ENCODE measurements at regions not wholly inside any gene's neighbourhood (a gene's known extent, or its start where the extent isn't known, plus 50 kb on each side); places are given as distances from the start of the nearest gene placed in this dataset.

DNA sequence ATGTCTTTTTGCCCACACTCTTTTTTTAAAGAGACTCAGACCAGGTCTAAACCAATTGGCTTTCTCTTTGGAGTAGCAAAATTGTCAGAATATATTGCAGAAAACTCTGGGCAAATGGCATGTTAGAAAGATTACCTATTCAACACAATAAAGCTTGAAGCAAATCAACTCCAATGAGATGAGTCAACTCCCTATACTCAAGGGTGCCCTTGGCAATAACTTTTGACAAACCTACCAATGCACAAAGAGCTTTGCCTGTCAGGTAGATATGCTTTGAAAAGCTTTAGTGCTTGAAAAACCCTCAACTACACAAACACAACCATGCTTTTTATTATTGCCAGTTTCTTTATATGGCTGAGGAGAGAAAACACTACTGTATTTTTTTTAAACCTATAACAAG is 137.7 kb upstream of the GRM7 start:
- no peak for TF ChIP-seq EP300 (IDR thresholded peaks at IDR 0.05; ENCODE audit: low read length)
- Histone ChIP-seq H4K20me1 (replicated peaks; ENCODE audit: control insufficient read depth, insufficient read depth, low read length) (no peaks in the 10 kb centered on the region), H3K4me2 (ENCODE audit: insufficient read depth, low read length) (no peak overlapping the region), H3K27me3 (ENCODE audit: control insufficient read depth in 2 of 2, insufficient read depth in 2 of 2, low read length in 2 of 2) (no peaks in the 10 kb centered on the region), H3K79me2 (ENCODE audit: control insufficient read depth, insufficient read depth, low read length) (no peaks in the 10 kb centered on the region), H3K4me1 (replicated peaks in 1 of 2; ENCODE audit: control insufficient read depth in 2 of 2, insufficient read depth in 2 of 2, low read length in 2 of 2) (no peaks in the 10 kb centered on the region), H3K27ac (ENCODE audit: extremely low read depth, low read depth, low read length) (no peak overlapping the region), H3K36me3 (ENCODE audit: control insufficient read depth, insufficient read depth, low read length) (peaks cover 16% of the 10 kb centered on the region; the same call in 2 of the 3 replicates), H3K9me3 (replicated peaks; ENCODE audit: control insufficient read depth, insufficient read depth, low read depth, low read length) (no peaks in the 10 kb centered on the region), H3K9me1 (ENCODE audit: control insufficient read depth, insufficient read depth, low read length) (no peaks in the 10 kb centered on the region), H2AFZ (ENCODE audit: low read depth, low read length) (no peak overlapping the region), H3K9ac (ENCODE audit: insufficient read depth in 1 of 2, low read depth in 2 of 2, low read length in 2 of 2) (no peak overlapping the region), H3K4me3 (no peak overlapping the region)
- CTCF ChIA-PET (ENCODE audit: low intra/inter-chr PET ratio): no interaction called here
- intact Hi-C loops (cut with micrococcal nuclease): no loop called here
- DNase-seq (ENCODE audit: extremely low read depth in 1 of 4, low spot score in 3 of 4) (no peak), ATAC-seq (no peak), FAIRE-seq (no peak)
- in situ Hi-C loops (cut with MboI): no loop called here
- POLR2A ChIA-PET: interaction anchor here (0.7 kb wide), 1 partner anchor 165 kb away, joined by 3 read pairs; no protein-coding TSS in a partner anchor
- no TSS peak for BruUV-seq (replicated peaks)

DNA sequence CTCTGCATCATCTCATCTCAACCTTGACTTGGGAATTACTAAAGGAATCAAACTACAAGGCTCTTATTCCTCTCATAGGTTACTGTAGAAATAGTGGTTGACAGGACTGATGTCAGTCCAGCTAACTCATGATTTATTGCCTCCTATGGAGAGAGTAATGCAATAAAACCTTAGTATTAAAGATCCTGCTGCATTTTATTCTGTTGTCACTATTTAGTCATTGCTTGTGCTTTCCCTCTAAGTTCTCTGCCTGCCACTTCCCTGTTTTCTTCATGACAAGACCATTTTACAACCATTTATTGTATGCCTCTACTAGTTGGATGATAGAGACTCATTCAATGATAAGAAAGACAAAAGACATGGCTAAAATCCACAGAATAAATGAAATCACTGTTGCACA is 134.1 kb upstream of the GRM7 start:
- Histone ChIP-seq H3K4me2 (ENCODE audit: insufficient read depth, low read length) (no peak overlapping the region), H3K79me2 (ENCODE audit: control insufficient read depth, insufficient read depth, low read length) (no peaks in the 10 kb centered on the region), H4K20me1 (replicated peaks; ENCODE audit: control insufficient read depth, insufficient read depth, low read length) (no peaks in the 10 kb centered on the region), H3K36me3 (ENCODE audit: control insufficient read depth, insufficient read depth, low read length) (0 out of 3 replicates have a peak, but pooled peaks cover 3% of the 10 kb centered on the region), H3K27ac (ENCODE audit: extremely low read depth, low read depth, low read length) (no peak overlapping the region), H3K4me3 (no peak overlapping the region), H3K4me1 (replicated peaks in 1 of 2; ENCODE audit: control insufficient read depth in 2 of 2, insufficient read depth in 2 of 2, low read length in 2 of 2) (no peaks in the 10 kb centered on the region), H2AFZ (ENCODE audit: low read depth, low read length) (no peak overlapping the region), H3K9me3 (replicated peaks; ENCODE audit: control insufficient read depth, insufficient read depth, low read depth, low read length) (no peaks in the 10 kb centered on the region), H3K27me3 (ENCODE audit: control insufficient read depth in 2 of 2, insufficient read depth in 2 of 2, low read length in 2 of 2) (no peaks in the 10 kb centered on the region), H3K9me1 (ENCODE audit: control insufficient read depth, insufficient read depth, low read length) (no peaks in the 10 kb centered on the region), H3K9ac (ENCODE audit: insufficient read depth in 1 of 2, low read depth in 2 of 2, low read length in 2 of 2) (no peak overlapping the region)
- CTCF ChIA-PET (ENCODE audit: low intra/inter-chr PET ratio): no interaction called here
- intact Hi-C loops (cut with micrococcal nuclease) (no loop called here), in situ Hi-C loops (cut with MboI) (no loop called here)
- TF ChIP-seq NR1H2 (CRISPR knock-in tag; IDR thresholded peaks at IDR 0.05) (no peak), SIRT6 (IDR thresholded peaks at IDR 0.05; ENCODE audit: low read depth, low read length) (no peak), MEIS2 (IDR thresholded peaks at IDR 0.05; ENCODE audit: partially characterized antibody) (peak; percentile 25), CBX1 (IDR thresholded peaks at IDR 0.05; ENCODE audit: low read depth) (no peak), LCOR (CRISPR knock-in tag; IDR thresholded peaks at IDR 0.05) (no peak), HEY1 (CRISPR knock-in tag; IDR thresholded peaks at IDR 0.05; ENCODE audit: borderline replicate concordance) (no peak), NCOA4 (IDR thresholded peaks at IDR 0.05; ENCODE audit: partially characterized antibody) (no peak), ZSCAN32 (CRISPR knock-in tag; IDR thresholded peaks at IDR 0.05) (no peak)
- TF ChIP-seq, protein P1, sequence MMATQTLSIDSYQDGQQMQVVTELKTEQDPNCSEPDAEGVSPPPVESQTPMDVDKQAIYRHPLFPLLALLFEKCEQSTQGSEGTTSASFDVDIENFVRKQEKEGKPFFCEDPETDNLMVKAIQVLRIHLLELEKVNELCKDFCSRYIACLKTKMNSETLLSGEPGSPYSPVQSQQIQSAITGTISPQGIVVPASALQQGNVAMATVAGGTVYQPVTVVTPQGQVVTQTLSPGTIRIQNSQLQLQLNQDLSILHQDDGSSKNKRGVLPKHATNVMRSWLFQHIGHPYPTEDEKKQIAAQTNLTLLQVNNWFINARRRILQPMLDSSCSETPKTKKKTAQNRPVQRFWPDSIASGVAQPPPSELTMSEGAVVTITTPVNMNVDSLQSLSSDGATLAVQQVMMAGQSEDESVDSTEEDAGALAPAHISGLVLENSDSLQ (IDR thresholded peaks at IDR 0.05): 0 out of 2 replicates have a peak, but pooled peaks have one; percentile 15
- DNase-seq (ENCODE audit: extremely low read depth in 1 of 4, low spot score in 3 of 4) (no peak), FAIRE-seq (no peak), ATAC-seq (no peak)
- BruUV-seq (replicated peaks): no TSS peak
- POLR2A ChIA-PET: no interaction called here
